ENCODE measurements at regions not wholly inside any gene's neighbourhood (a gene's known extent, or its start where the extent isn't known, plus 50 kb on each side); places are given as distances from the start of the nearest gene placed in this dataset.

DNA sequence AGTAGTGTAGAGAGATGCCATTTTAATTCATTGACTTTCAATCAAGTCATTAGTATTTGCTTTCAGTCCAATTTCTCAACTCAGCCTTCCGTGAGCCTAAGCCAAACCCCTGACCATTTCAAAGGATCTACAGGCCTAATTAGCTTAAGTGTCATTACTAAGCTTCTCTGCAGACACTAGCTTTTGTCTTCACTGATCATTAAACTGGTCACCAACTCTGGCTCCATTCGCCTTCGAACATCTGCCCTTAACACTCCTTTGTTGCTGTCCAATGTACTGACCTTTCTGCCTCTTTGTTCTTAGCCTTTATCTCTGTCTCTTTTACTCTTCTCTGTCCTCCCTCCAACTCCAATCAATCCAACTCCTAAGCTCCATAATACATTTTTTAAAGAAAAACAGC, 299.3 kb downstream of the DIRAS2 start:
- intact Hi-C loops (cut with DNase I): no loop called here
- ATAC-seq (no peak), DNase-seq (no peak)
- H3K4me1 ChIP-seq: no peaks in the 10 kb centered on the region
- no peak overlapping the region for H3K27ac ChIP-seq
- no peak overlapping the region for H3K4me3 ChIP-seq
- WGBS, 2 donors: 76 to 80% methylated on average over 3 of the region's 3 CpGs
- H3K36me3 ChIP-seq: no peaks in the 10 kb centered on the region
- H3K9me3 ChIP-seq: no peaks in the 10 kb centered on the region
- TF ChIP-seq, protein P1, sequence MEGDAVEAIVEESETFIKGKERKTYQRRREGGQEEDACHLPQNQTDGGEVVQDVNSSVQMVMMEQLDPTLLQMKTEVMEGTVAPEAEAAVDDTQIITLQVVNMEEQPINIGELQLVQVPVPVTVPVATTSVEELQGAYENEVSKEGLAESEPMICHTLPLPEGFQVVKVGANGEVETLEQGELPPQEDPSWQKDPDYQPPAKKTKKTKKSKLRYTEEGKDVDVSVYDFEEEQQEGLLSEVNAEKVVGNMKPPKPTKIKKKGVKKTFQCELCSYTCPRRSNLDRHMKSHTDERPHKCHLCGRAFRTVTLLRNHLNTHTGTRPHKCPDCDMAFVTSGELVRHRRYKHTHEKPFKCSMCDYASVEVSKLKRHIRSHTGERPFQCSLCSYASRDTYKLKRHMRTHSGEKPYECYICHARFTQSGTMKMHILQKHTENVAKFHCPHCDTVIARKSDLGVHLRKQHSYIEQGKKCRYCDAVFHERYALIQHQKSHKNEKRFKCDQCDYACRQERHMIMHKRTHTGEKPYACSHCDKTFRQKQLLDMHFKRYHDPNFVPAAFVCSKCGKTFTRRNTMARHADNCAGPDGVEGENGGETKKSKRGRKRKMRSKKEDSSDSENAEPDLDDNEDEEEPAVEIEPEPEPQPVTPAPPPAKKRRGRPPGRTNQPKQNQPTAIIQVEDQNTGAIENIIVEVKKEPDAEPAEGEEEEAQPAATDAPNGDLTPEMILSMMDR (IDR thresholded peaks at IDR 0.05): no peak
- H3K27me3 ChIP-seq: peaks cover 0 to 21% (median 6%) of the 10 kb centered on the region in 7 donors

DNA sequence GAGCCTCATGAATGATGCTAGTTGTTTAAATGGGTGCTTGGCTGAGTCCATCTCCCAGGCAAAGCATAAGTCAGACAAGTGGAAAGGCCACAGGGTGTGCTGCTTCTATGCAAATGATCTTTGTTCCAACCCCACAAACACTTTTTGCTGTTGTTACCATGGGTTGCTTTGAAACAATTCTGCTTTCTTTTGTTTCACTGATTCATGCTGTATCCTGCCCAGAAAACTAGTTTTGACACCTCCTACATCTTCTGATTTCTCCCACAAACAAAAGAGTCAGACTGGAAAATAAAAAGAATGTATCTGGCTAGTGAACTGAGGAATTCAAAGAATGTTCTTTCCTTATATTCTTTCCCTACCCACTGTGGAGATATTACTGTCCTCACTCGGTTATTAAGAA, 298.6 kb downstream of the DIRAS2 start:
- intact Hi-C loops (cut with DNase I): no loop called here
- DNase-seq: no peak
- H3K9me3 ChIP-seq: no peaks in the 10 kb centered on the region
- H3K27me3 ChIP-seq: peaks cover 0 to 21% (median 6%) of the 10 kb centered on the region in 7 donors
- H3K27ac ChIP-seq: no peak overlapping the region
- H3K36me3 ChIP-seq: no peaks in the 10 kb centered on the region
- no peak overlapping the region for H3K4me3 ChIP-seq
- ATAC-seq: no peak
- TF ChIP-seq, protein P1 (IDR thresholded peaks at IDR 0.05): no peak
- H3K4me1 ChIP-seq: no peaks in the 10 kb centered on the region
- 36 to 58% methylated on average over 1 of the region's 1 CpG for WGBS, 2 donors

DNA sequence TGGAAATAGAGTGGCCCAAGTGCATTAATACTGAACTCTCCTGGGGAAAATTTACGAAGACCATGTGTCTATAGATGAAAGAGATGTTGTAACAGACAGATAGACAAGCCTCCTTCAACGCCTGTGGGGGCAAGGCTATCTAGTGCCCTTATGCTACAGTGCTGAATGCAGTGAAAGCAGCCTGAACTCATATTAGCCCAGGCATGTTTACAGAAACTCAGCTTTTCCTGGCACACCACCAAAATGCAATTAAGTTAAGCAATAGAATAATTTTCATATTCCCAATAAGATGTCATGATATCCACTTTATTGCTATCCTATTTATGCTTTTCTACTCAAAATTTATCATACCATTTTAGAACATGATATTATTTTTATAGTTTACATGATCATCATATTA, 277.0 kb downstream of the DIRAS2 start:
- WGBS, 2 donors: 35 to 44% methylated on average over 2 of the region's 2 CpGs
- no peak for DNase-seq
- intact Hi-C loops (cut with DNase I): no loop called here
- no peak overlapping the region for H3K4me3 ChIP-seq
- H3K4me1 ChIP-seq: no peaks in the 10 kb centered on the region
- H3K27ac ChIP-seq: no peak overlapping the region
- ATAC-seq: no peak
- peaks cover 0 to 19% (median 7%) of the 10 kb centered on the region in 7 donors for H3K27me3 ChIP-seq
- peaks cover 0 to 7% (median 0%) of the 10 kb centered on the region in 11 donors for H3K9me3 ChIP-seq
- TF ChIP-seq, protein P1 (IDR thresholded peaks at IDR 0.05): no peak
- H3K36me3 ChIP-seq: no peaks in the 10 kb centered on the region

DNA sequence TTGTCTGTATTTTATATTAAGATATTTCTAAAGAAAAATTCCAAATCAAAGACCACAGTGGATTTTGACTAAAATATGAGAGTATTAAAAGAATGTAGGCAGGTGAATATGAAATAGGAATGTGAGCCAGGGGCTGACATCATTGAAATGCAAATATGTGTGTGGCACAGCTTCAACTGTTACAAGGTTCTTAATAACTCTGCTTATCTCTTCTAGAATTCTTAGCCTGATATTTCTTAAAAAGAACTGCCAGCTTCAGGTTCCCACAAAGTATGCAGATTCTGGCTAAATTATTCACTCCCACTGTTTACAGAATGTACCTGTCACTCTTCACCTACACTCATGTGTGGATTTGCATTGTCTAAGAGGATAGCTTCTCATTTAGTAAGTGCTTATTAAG, 274.4 kb downstream of the DIRAS2 start:
- intact Hi-C loops (cut with DNase I): no loop called here
- no peaks in the 10 kb centered on the region for H3K9me3 ChIP-seq
- peaks cover 0 to 19% (median 7%) of the 10 kb centered on the region in 7 donors for H3K27me3 ChIP-seq
- no peaks in the 10 kb centered on the region for H3K4me1 ChIP-seq
- TF ChIP-seq, protein P1 (IDR thresholded peaks at IDR 0.05): no peak
- H3K4me3 ChIP-seq: no peak overlapping the region
- no peak overlapping the region for H3K27ac ChIP-seq
- DNase-seq (no peak), ATAC-seq (no peak)
- no peaks in the 10 kb centered on the region for H3K36me3 ChIP-seq

DNA sequence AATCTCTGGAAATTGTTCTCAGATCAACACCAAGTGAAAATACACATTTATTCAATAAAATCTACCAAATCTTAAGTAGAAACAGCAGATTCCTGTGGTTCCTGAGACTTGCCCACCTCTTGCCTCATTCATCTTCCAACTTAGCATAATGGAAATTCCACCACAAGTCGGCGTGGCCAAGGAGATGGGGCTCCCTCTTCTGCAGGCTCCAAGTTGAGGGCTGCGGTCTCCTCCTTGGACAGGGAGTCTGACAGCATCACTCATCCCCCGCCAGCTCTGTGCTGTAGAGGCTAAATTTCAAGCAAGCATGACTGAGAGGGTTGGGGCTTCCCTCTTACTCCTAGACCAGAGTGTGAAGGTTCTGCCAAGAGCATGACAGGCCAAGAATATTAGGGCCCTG, 273.7 kb downstream of the DIRAS2 start:
- no peak overlapping the region for H3K4me3 ChIP-seq
- WGBS, 2 donors: 87 to 92% methylated on average over 4 of the region's 4 CpGs
- H3K27me3 ChIP-seq: peaks cover 0 to 19% (median 7%) of the 10 kb centered on the region in 7 donors
- TF ChIP-seq, protein P1 (IDR thresholded peaks at IDR 0.05): no peak
- no peaks in the 10 kb centered on the region for H3K4me1 ChIP-seq
- no peak overlapping the region for H3K27ac ChIP-seq
- DNase-seq (no peak), ATAC-seq (no peak)
- intact Hi-C loops (cut with DNase I): no loop called here
- H3K36me3 ChIP-seq: no peaks in the 10 kb centered on the region
- no peaks in the 10 kb centered on the region for H3K9me3 ChIP-seq
